CD14-positive monocyte (primary cell): ENCODE measurements at regions not wholly inside any gene's neighbourhood (a gene's known extent, or its start where the extent isn't known, plus 50 kb on each side); places are given as distances from the start of the nearest gene placed in this dataset.

ENCODE experiments used
- DNase-seq, 3 donors: peaks; one replicate each; pipeline ENCODE4 v3.0.0-alpha.2; 2011 to 2022
- H2AFZ ChIP-seq: 2 replicates; pipeline ENCODE4 v1.6.0; 2012; ENCODE audit warnings: mild to moderate bottlenecking, low read depth, low read length, inconsistent platforms; ENCODE audit not compliant: insufficient read depth, poor library complexity, severe bottlenecking
- H3K27ac ChIP-seq, 2 donors: 1 replicate in 1 of 2; 2 replicates in 1 of 2; pipeline ENCODE4 v1.5.1; 2012 to 2013; ENCODE audit warnings: low read length in 2 of 2, control low read depth in 1 of 2, inconsistent platforms in 1 of 2, low read depth in 1 of 2, mild to moderate bottlenecking in 1 of 2
- H3K27me3 ChIP-seq, 2 donors: one replicate each; pipeline versions ENCODE4 v1.6.0 to v1.6.1; 2011 to 2013; ENCODE audit warnings: low read length in 2 of 2; ENCODE audit not compliant: control insufficient read depth in 2 of 2, insufficient read depth in 2 of 2
- H3K36me3 ChIP-seq, 2 donors: replicated peaks in 1 of 2; 1 replicate in 1 of 2; 2 replicates in 1 of 2; pipeline versions ENCODE4 v1.5.1 to v1.6.1; 2012 to 2013; ENCODE audit warnings: low read length in 2 of 2, control low read depth in 1 of 2, inconsistent platforms in 1 of 2, mild to moderate bottlenecking in 1 of 2; ENCODE audit not compliant: insufficient read depth in 2 of 2, control insufficient read depth in 1 of 2
- H3K4me1 ChIP-seq, 2 donors: 1 replicate in 1 of 2; 2 replicates in 1 of 2; pipeline versions ENCODE4 v1.5.1 to v1.6.1; 2012 to 2013; ENCODE audit warnings: low read length in 2 of 2, control low read depth in 1 of 2, inconsistent platforms in 1 of 2, mild to moderate bottlenecking in 1 of 2, moderate library complexity in 1 of 2; ENCODE audit not compliant: insufficient read depth in 2 of 2, control insufficient read depth in 1 of 2
- H3K4me2 ChIP-seq: replicated peaks from 2 replicates; pipeline ENCODE3; 2012; ENCODE audit warnings: low read length, moderate library complexity, mild to moderate bottlenecking; ENCODE audit not compliant: poor library complexity, severe bottlenecking; ENCODE audit errors: extremely low read depth
- H3K4me3 ChIP-seq, 3 experiments: fragments of 200-600 bp in 1 of 3; sonication (generic) in 1 of 3; replicated peaks in 1 of 3; 1 replicate in 2 of 3; 2 replicates in 1 of 3; pipeline ENCODE4 v1.5.1; 2011 to 2013; ENCODE audit warnings: low read length in 3 of 3, mild to moderate bottlenecking in 3 of 3, control low read depth in 2 of 3, low read depth in 2 of 3, inconsistent platforms in 1 of 3, moderate library complexity in 1 of 3
- H3K79me2 ChIP-seq: 2 replicates; pipeline ENCODE4 v1.6.0; 2012; ENCODE audit warnings: mild to moderate bottlenecking, control low read depth, inconsistent platforms, low read length, moderate library complexity; ENCODE audit not compliant: insufficient read depth
- H3K9ac ChIP-seq: 2 replicates; pipeline ENCODE4 v1.6.0; 2017; ENCODE audit warnings: low read length, mild to moderate bottlenecking; ENCODE audit not compliant: insufficient read depth, poor library complexity, severe bottlenecking
- H3K9me3 ChIP-seq, 2 donors: replicated peaks in 1 of 2; 1 replicate in 1 of 2; 2 replicates in 1 of 2; pipeline versions ENCODE4 v1.5.1 to v1.6.1; 2012 to 2013; ENCODE audit warnings: low read length in 2 of 2, control low read depth in 1 of 2; ENCODE audit not compliant: control insufficient read depth in 1 of 2, insufficient read depth in 1 of 2
- H4K20me1 ChIP-seq: 2 replicates; pipeline ENCODE4 v1.6.0; 2012; ENCODE audit warnings: mild to moderate bottlenecking, low read length, control low read depth, moderate library complexity; ENCODE audit not compliant: insufficient read depth
- H3K27ac Mint-ChIP-seq, 7 donors: one replicate each; pipeline ENCODE4 v1.8.0; 2020; ENCODE audit warnings: mild to moderate bottlenecking in 7 of 7, mixed read lengths in 7 of 7, moderate library complexity in 6 of 7, inconsistent platforms in 2 of 7
- H3K27me3 Mint-ChIP-seq, 3 donors: one replicate each; pipeline ENCODE4 v1.8.0; 2021 to 2022; ENCODE audit warnings: low read depth in 3 of 3, mild to moderate bottlenecking in 3 of 3, mixed read lengths in 3 of 3, moderate library complexity in 3 of 3, inconsistent platforms in 1 of 3
- H3K36me3 Mint-ChIP-seq, 2 donors: one replicate each; pipeline ENCODE4 v1.8.0; 2020; ENCODE audit warnings: mixed read lengths in 2 of 2, inconsistent platforms in 1 of 2, mild to moderate bottlenecking in 1 of 2
- H3K4me1 Mint-ChIP-seq: one replicate; pipeline ENCODE4 v1.8.0; 2020; ENCODE audit warnings: mild to moderate bottlenecking, mixed read lengths
- H3K4me3 Mint-ChIP-seq, 2 donors: one replicate each; pipeline ENCODE4 v1.8.0; 2020; ENCODE audit warnings: mild to moderate bottlenecking in 2 of 2, mixed read lengths in 2 of 2, moderate library complexity in 1 of 2
- H3K9me3 Mint-ChIP-seq, 7 donors: one replicate each; pipeline ENCODE4 v1.8.0; 2020 to 2022; ENCODE audit warnings: mixed read lengths in 7 of 7, mild to moderate bottlenecking in 6 of 7, moderate library complexity in 6 of 7, inconsistent platforms in 2 of 7
- CTCF ChIP-seq: fragments of 200-600 bp; IDR thresholded peaks from one replicate; pipeline ENCODE4 v1.8.0; 2022; ENCODE audit warnings: antibody characterized with exemption, mild to moderate bottlenecking
- WGBS: methylation state at CpG from one replicate; pipeline ENCODE4 v1.1.5; 2013; ENCODE audit warnings: missing lambda C conversion rate; ENCODE audit not compliant: insufficient coverage; 5-methylcytosine and 5-hydroxymethylcytosine counted together
- intact Hi-C, 2 donors: fragments of 100-400 bp; cut with micrococcal nuclease; formaldehyde crosslinking; loops; one replicate each; pipeline versions ENCODE4 v1.15.0 to v1.15.1; 2023

- Histone ChIP-seq H3K9me3 (peaks cover 0 to 7% of the 10 kb centered on the region in 2 donors), H2AFZ (no peak overlapping the region), H3K4me1 (no peaks in the 10 kb centered on the region), H3K4me3 (no peak overlapping the region), H3K27ac (no peak overlapping the region), H3K4me2 (no peak overlapping the region), H3K9ac (no peak overlapping the region), H4K20me1 (no peaks in the 10 kb centered on the region), H3K36me3 (no peaks in the 10 kb centered on the region), H3K79me2 (no peaks in the 10 kb centered on the region), H3K27me3 (no peaks in the 10 kb centered on the region)
- no peak for DNase-seq
- no peak for TF ChIP-seq CTCF
- peaks cover 0 to 3% (median 0%) of the 10 kb centered on the region in 3 donors for H3K27me3 Mint-ChIP-seq
- no peaks in the 10 kb centered on the region for H3K36me3 Mint-ChIP-seq
- no peak overlapping the region for H3K4me3 Mint-ChIP-seq
- peaks cover 0 to 9% (median 6%) of the 10 kb centered on the region in 7 donors for H3K9me3 Mint-ChIP-seq
- no peaks in the 10 kb centered on the region for H3K4me1 Mint-ChIP-seq
- H3K27ac Mint-ChIP-seq: no peak overlapping the region
- intact Hi-C loops: no loop called here
- WGBS: no CpG with 5 or more reads among the region's 2 CpGs
These were observed 203.2 kb upstream of the ADAMTS9 start for GRCh38 chr3:64891021-64891420.

- peaks cover 0 to 3% (median 0%) of the 10 kb centered on the region in 3 donors for H3K27me3 Mint-ChIP-seq
- Histone ChIP-seq H3K27ac (no peak overlapping the region), H3K27me3 (no peaks in the 10 kb centered on the region)
These were observed 202.7 kb upstream of the ADAMTS9 start for GRCh38 chr3:64890466-64890865.

More at GRCh38 chr3:64890466-64890865, 202.7 kb upstream of the ADAMTS9 start:
- Mint-ChIP-seq H3K4me3 (no peak overlapping the region), H3K27ac (no peak overlapping the region), H3K36me3 (no peaks in the 10 kb centered on the region), H3K4me1 (no peaks in the 10 kb centered on the region), H3K9me3 (peaks cover 0 to 12% (median 6%) of the 10 kb centered on the region in 7 donors)
- no peak for DNase-seq
- H2AFZ ChIP-seq: no peak overlapping the region
- no peak overlapping the region for H3K4me3 ChIP-seq
- H4K20me1 ChIP-seq: no peaks in the 10 kb centered on the region
- no CpG with 5 or more reads among the region's 2 CpGs for WGBS
- H3K79me2 ChIP-seq: no peaks in the 10 kb centered on the region
- no peak overlapping the region for H3K9ac ChIP-seq
- H3K4me2 ChIP-seq: no peak overlapping the region
- no peaks in the 10 kb centered on the region for H3K4me1 ChIP-seq
- no peaks in the 10 kb centered on the region for H3K36me3 ChIP-seq
- TF ChIP-seq CTCF: no peak
- intact Hi-C loops: no loop called here
- H3K9me3 ChIP-seq: peaks cover 0 to 7% of the 10 kb centered on the region in 2 donors
